H1 (cell line): ENCODE measurements at regions not wholly inside any gene's neighbourhood (a gene's known extent, or its start where the extent isn't known, plus 50 kb on each side); places are given as distances from the start of the nearest gene placed in this dataset.

ENCODE experiments used
- CTCF ChIA-PET: fragments of 300-600 bp; sonication (Branson Sonifier 250); formaldehyde crosslinking; loops from one replicate; lab custom pipeline; 2021; ENCODE audit not compliant: partially characterized antibody; lab: Charles Lee
- POLR2A ChIA-PET: fragments of 300-600 bp; sonication (Branson Sonifier 250); formaldehyde crosslinking; loops from one replicate; lab custom pipeline; 2021; ENCODE audit warnings: inconsistent platforms; ENCODE audit not compliant: partially characterized antibody; lab: Charles Lee
- DNase-seq, 2 experiments: peaks; one replicate each; pipeline versions ENCODE4 v3.0.0 to v3.0.0-alpha.2; 2010 to 2022; ENCODE audit warnings: low spot score in 2 of 2, low read depth in 1 of 2, mixed read lengths in 1 of 2
- FAIRE-seq: peaks from 2 replicates; lab custom pipeline; 2011; peaks lifted over from hg19 to GRCh38; lab: Jason Lieb, UNC
- H2AFZ ChIP-seq: 2 replicates; pipeline ENCODE4 v1.8.1; 2012; ENCODE audit warnings: low read length, inconsistent platforms
- H2AK5ac ChIP-seq: 2 replicates; pipeline ENCODE4 v1.6.1; 2013; ENCODE audit warnings: low read depth, low read length
- H2BK120ac ChIP-seq: replicated peaks from 2 replicates; pipeline ENCODE3; 2013; ENCODE audit warnings: low read depth, low read length, inconsistent platforms
- H2BK12ac ChIP-seq: 2 replicates; pipeline ENCODE4 v1.6.1; 2013; ENCODE audit warnings: low read depth, low read length
- H2BK15ac ChIP-seq: 2 replicates; pipeline ENCODE4 v1.6.1; 2013; ENCODE audit warnings: low read length
- H2BK20ac ChIP-seq: 2 replicates; pipeline ENCODE4 v1.6.1; 2013; ENCODE audit warnings: low read length
- H2BK5ac ChIP-seq: 2 replicates; pipeline ENCODE4 v1.6.1; 2013; ENCODE audit warnings: low read depth, low read length
- H3K14ac ChIP-seq: 2 replicates; pipeline ENCODE4 v1.6.1; 2013; ENCODE audit warnings: inconsistent platforms; ENCODE audit not compliant: insufficient read length
- H3K18ac ChIP-seq: 2 replicates; pipeline ENCODE4 v1.6.1; 2013; ENCODE audit warnings: low read length; ENCODE audit errors: extremely low read depth
- H3K23ac ChIP-seq: 2 replicates; pipeline ENCODE4 v1.6.1; 2013; ENCODE audit warnings: inconsistent platforms; ENCODE audit not compliant: insufficient read length
- H3K23me2 ChIP-seq: 2 replicates; pipeline ENCODE4 v1.6.1; 2013; ENCODE audit warnings: low read depth, low read length
- H3K27ac ChIP-seq: 2 replicates; pipeline ENCODE4 v1.6.1; 2011; ENCODE audit warnings: low read depth, low read length, inconsistent platforms
- H3K27me3 ChIP-seq, 4 experiments: replicated peaks in 1 of 4; 1 replicate in 1 of 4; 2 replicates in 3 of 4; pipeline versions ENCODE4 v1.6.1 to v1.8.1; 2011 to 2013; ENCODE audit warnings: low read length in 3 of 4, mild to moderate bottlenecking in 3 of 4, inconsistent platforms in 2 of 4, mixed read lengths in 2 of 4, moderate library complexity in 1 of 4; ENCODE audit not compliant: control insufficient read depth in 3 of 4, insufficient read depth in 3 of 4; ENCODE audit errors: extremely low read depth in 1 of 4
- H3K36me3 ChIP-seq, 4 experiments: 2 replicates each; pipeline versions ENCODE4 v1.6.1 to v1.8.1; 2011 to 2013; ENCODE audit warnings: mild to moderate bottlenecking in 4 of 4, low read length in 3 of 4, moderate library complexity in 2 of 4, control low read depth in 1 of 4, inconsistent platforms in 1 of 4; ENCODE audit not compliant: insufficient read depth in 4 of 4, control insufficient read depth in 2 of 4
- H3K4ac ChIP-seq: replicated peaks from 2 replicates; pipeline ENCODE3; 2013; ENCODE audit warnings: low read length, low read depth, mixed read lengths, inconsistent platforms; ENCODE audit not compliant: insufficient read length
- H3K4me1 ChIP-seq, 4 experiments: replicated peaks in 1 of 4; 1 replicate in 1 of 4; 2 replicates in 3 of 4; pipeline versions ENCODE4 v1.6.1 to v1.8.1; 2011 to 2013; ENCODE audit warnings: low read length in 3 of 4, inconsistent platforms in 2 of 4, mixed read lengths in 1 of 4; ENCODE audit not compliant: insufficient read depth in 4 of 4, control insufficient read depth in 3 of 4
- H3K4me2 ChIP-seq, 2 experiments: 2 replicates each; pipeline versions ENCODE4 v1.6.1 to v1.8.1; 2011 to 2013; ENCODE audit warnings: low read depth in 2 of 2, low read length in 2 of 2, control low read depth in 1 of 2, inconsistent platforms in 1 of 2, mild to moderate bottlenecking in 1 of 2; ENCODE audit not compliant: insufficient read depth in 1 of 2
- H3K4me3 ChIP-seq, 4 experiments: fragments of 200-600, 300-600 bp in 1 of 4; sonication (generic), shearing (Covaris generic), sonication (Bioruptor Twin) in 1 of 4; 2 replicates each; pipeline versions ENCODE4 v1.5.1 to v1.8.1; 2011 to 2016; ENCODE audit warnings: low read length in 4 of 4, low read depth in 3 of 4, control low read depth in 2 of 4, inconsistent platforms in 2 of 4, mild to moderate bottlenecking in 2 of 4, mixed read lengths in 1 of 4, moderate library complexity in 1 of 4; ENCODE audit not compliant: insufficient read depth in 2 of 4; ENCODE audit errors: extremely low read depth in 1 of 4
- H3K56ac ChIP-seq: replicated peaks from 2 replicates; pipeline ENCODE3; 2013; ENCODE audit warnings: low read depth, mild to moderate bottlenecking, mixed read lengths, low read length, inconsistent platforms; ENCODE audit not compliant: insufficient read length
- H3K79me1 ChIP-seq: 2 replicates; pipeline ENCODE4 v1.6.1; 2013; ENCODE audit warnings: low read depth, low read length, control low read depth
- H3K79me2 ChIP-seq, 2 experiments: 2 replicates each; pipeline versions ENCODE4 v1.6.1 to v1.8.1; 2012 to 2013; ENCODE audit warnings: low read length in 2 of 2, mild to moderate bottlenecking in 2 of 2, inconsistent platforms in 1 of 2; ENCODE audit not compliant: insufficient read depth in 2 of 2, control insufficient read depth in 1 of 2
- H3K9ac ChIP-seq, 4 experiments: replicated peaks in 1 of 4; 1 replicate in 1 of 4; 2 replicates in 3 of 4; pipeline versions ENCODE4 v1.6.1 to v1.8.1; 2011 to 2013; ENCODE audit warnings: low read depth in 3 of 4, low read length in 3 of 4, control low read depth in 2 of 4, mild to moderate bottlenecking in 2 of 4, moderate library complexity in 2 of 4, inconsistent platforms in 1 of 4; ENCODE audit errors: extremely low read depth in 1 of 4
- H3K9me3 ChIP-seq, 2 experiments: 2 replicates each; pipeline versions ENCODE4 v1.6.1 to v1.8.1; 2012 to 2013; ENCODE audit warnings: mild to moderate bottlenecking in 2 of 2, moderate library complexity in 2 of 2, control low read depth in 1 of 2, inconsistent platforms in 1 of 2, low read depth in 1 of 2, low read length in 1 of 2, mixed read lengths in 1 of 2; ENCODE audit not compliant: insufficient read depth in 2 of 2
- H4K20me1 ChIP-seq, 2 experiments: replicated peaks in 1 of 2; 2 replicates each; pipeline versions ENCODE3 to v1.8.1; 2011 to 2013; ENCODE audit warnings: inconsistent platforms in 2 of 2, low read length in 2 of 2, mild to moderate bottlenecking in 1 of 2; ENCODE audit not compliant: insufficient read depth in 2 of 2, control insufficient read depth in 1 of 2
- H4K5ac ChIP-seq: 2 replicates; pipeline ENCODE4 v1.6.1; 2013; ENCODE audit warnings: low read length, low read depth, mixed read lengths, inconsistent platforms; ENCODE audit not compliant: insufficient read length
- H4K8ac ChIP-seq: 2 replicates; pipeline ENCODE4 v1.8.0; 2013; ENCODE audit warnings: mild to moderate bottlenecking, moderate library complexity, low read length, inconsistent platforms; ENCODE audit not compliant: insufficient read depth; ENCODE audit errors: extremely low read depth
- H4K91ac ChIP-seq: replicated peaks from 2 replicates; pipeline ENCODE3; 2013; ENCODE audit warnings: low read length, mixed read lengths, inconsistent platforms; ENCODE audit not compliant: insufficient read length
- ASH2L ChIP-seq: fragments of 200-600, 300-600 bp; sonication (generic); IDR thresholded peaks from one replicate; pipeline ENCODE4 v1.7.1; 2017; ENCODE audit warnings: low read length
- BACH1 ChIP-seq: IDR thresholded peaks from 2 replicates; pipeline ENCODE4 v1.6.1; 2012; ENCODE audit warnings: low read length, improper control_type of control experiment
- BCL11A ChIP-seq, 2 experiments: IDR thresholded peaks; one replicate each; pipeline ENCODE4 v1.6.1; 2011; ENCODE audit warnings: low read depth in 2 of 2, low read length in 2 of 2, mild to moderate bottlenecking in 2 of 2
- BRCA1 ChIP-seq: IDR thresholded peaks from 2 replicates; pipeline ENCODE4 v1.6.1; 2012; ENCODE audit warnings: low read depth, low read length, improper control_type of control experiment
- E2F6 ChIP-seq: IDR thresholded peaks from 2 replicates; pipeline ENCODE4 v1.6.1; 2012; ENCODE audit warnings: inconsistent platforms
- GTF2F1 ChIP-seq: IDR thresholded peaks from 2 replicates; pipeline ENCODE4 v1.6.1; 2012; ENCODE audit warnings: low read depth, low read length, improper control_type of control experiment, borderline replicate concordance
- KDM5A ChIP-seq: fragments of 200-600 bp; IDR thresholded peaks from 2 replicates; pipeline ENCODE4 v1.7.1; 2012; ENCODE audit warnings: mild to moderate bottlenecking, low read length, inconsistent platforms, mixed read lengths
- MAFK ChIP-seq: IDR thresholded peaks from 2 replicates; pipeline ENCODE4 v1.6.1; 2012; ENCODE audit warnings: low read depth, mild to moderate bottlenecking, improper control_type of control experiment, low read length
- NRF1 ChIP-seq: IDR thresholded peaks from 2 replicates; pipeline ENCODE4 v1.6.1; 2011; ENCODE audit warnings: mild to moderate bottlenecking, low read depth, low read length, improper control_type of control experiment
- RNF2 ChIP-seq: fragments of 200-900, 300-1000 bp; sonication (generic); IDR thresholded peaks from 2 replicates; pipeline ENCODE4 v1.7.1; 2016; ENCODE audit warnings: borderline replicate concordance, low read depth, mild to moderate bottlenecking, antibody characterized with exemption, low read length; ENCODE audit not compliant: poor library complexity, severe bottlenecking; ENCODE audit errors: missing control alignments
- RXRA ChIP-seq: IDR thresholded peaks from 2 replicates; pipeline ENCODE4 v1.6.1; 2011; ENCODE audit warnings: low read depth, mild to moderate bottlenecking, low read length, moderate library complexity; ENCODE audit not compliant: insufficient read depth
- SAP30 ChIP-seq: fragments of 300-600 bp; sonication (generic); IDR thresholded peaks from 2 replicates; pipeline ENCODE4 v1.7.1; 2012; ENCODE audit warnings: low read length, moderate library complexity, mild to moderate bottlenecking, inconsistent platforms; ENCODE audit not compliant: insufficient read depth, insufficient replicate concordance
- SIRT6 ChIP-seq: IDR thresholded peaks from one replicate; pipeline ENCODE4 v1.7.1; 2012; ENCODE audit warnings: low read length, inconsistent platforms
- SUZ12 ChIP-seq: fragments of 200-600 bp; sonication (generic); IDR thresholded peaks from 2 replicates; pipeline ENCODE4 v1.6.1; 2012; ENCODE audit warnings: mild to moderate bottlenecking, inconsistent platforms, low read length, moderate library complexity, mixed read lengths
- WGBS, 2 experiments: shearing (Covaris generic) in 1 of 2; methylation state at CpG; one replicate each; pipeline versions ENCODE4 v1.1.6 to v1.1.7; 2013 to 2015; ENCODE audit warnings: low lambda C conversion rate in 2 of 2, mixed read lengths in 2 of 2, inconsistent platforms in 1 of 2, low coverage in 1 of 2, missing lambda C conversion rate in 1 of 2; ENCODE audit not compliant: insufficient replicate concordance in 2 of 2, insufficient coverage in 1 of 2, insufficient read length in 1 of 2; ENCODE audit errors: extremely low coverage in 1 of 2, missing lambda C conversion rate in 1 of 2; 5-methylcytosine and 5-hydroxymethylcytosine counted together

- H3K18ac ChIP-seq = no peak overlapping the region
- H3K9me3 ChIP-seq = peaks cover 0 to 3% of the 10 kb centered on the region in 2 experiments; a peak in 1 of 4 replicates
- TF ChIP-seq GTF2F1 (no peak), SAP30 (no peak), ASH2L (no peak), RXRA (no peak), MAFK (no peak), E2F6 (no peak), NRF1 (no peak), BACH1 (no peak), SUZ12 (no peak), RNF2 (no peak), KDM5A (no peak), SIRT6 (no peak), BCL11A (IDR thresholded peaks at IDR 0.05; ENCODE audit: low read depth in 2 of 2, low read length in 2 of 2) (no peak), BRCA1 (no peak)
These were observed 289.8 kb downstream of the GLRX3 start for GRCh38 chr10:130425881-130426435.

More at GRCh38 chr10:130425881-130426435, 289.8 kb downstream of the GLRX3 start:
- Histone ChIP-seq H4K20me1 (no peaks in the 10 kb centered on the region), H3K23ac (no peak overlapping the region), H3K9ac (no peak overlapping the region), H4K5ac (no peak overlapping the region), H2BK120ac (no peak overlapping the region), H3K14ac (no peak overlapping the region), H2AK5ac (no peak overlapping the region), H3K4me3 (no peak overlapping the region), H2BK20ac (no peak overlapping the region), H3K27ac (no peak overlapping the region), H3K56ac (no peak overlapping the region), H3K79me1 (no peaks in the 10 kb centered on the region), H2BK12ac (no peak overlapping the region), H2BK15ac (no peak overlapping the region), H4K8ac (no peak overlapping the region), H2AFZ (no peak overlapping the region), H4K91ac (no peak overlapping the region), H3K27me3 (no peaks in the 10 kb centered on the region; a peak in 1 of 7 replicates), H2BK5ac (no peak overlapping the region), H3K79me2 (no peaks in the 10 kb centered on the region), H3K36me3 (no peaks in the 10 kb centered on the region), H3K4me1 (no peaks in the 10 kb centered on the region), H3K23me2 (no peaks in the 10 kb centered on the region), H3K4me2 (no peak overlapping the region), H3K4ac (no peak overlapping the region)
- DNase-seq (no peak), FAIRE-seq (no peak)
- WGBS, 2 experiments = 96% methylated on average over 10 of the region's 10 CpGs; no CpG with 5 or more reads in 1 of the 2 experiments
- POLR2A ChIA-PET = no interaction called here
- CTCF ChIA-PET = interaction anchor here (0.6 kb wide), 1 partner anchor 269 kb away, joined by 3 read pairs; no protein-coding TSS in a partner anchor
